G401 (cell line): ENCODE measurements at regions not wholly inside any gene's neighbourhood (a gene's known extent, or its start where the extent isn't known, plus 50 kb on each side); places are given as distances from the start of the nearest gene placed in this dataset.
"Not testable (repeated sequence)": the region's sequence is repeated elsewhere in the genome, so short reads cannot be mapped to it uniquely, and the experiment has no call there.

Experiments used
- DNase-seq: peaks from one replicate; pipeline ENCODE4 v3.0.0-alpha.2; 2015; ENCODE audit warnings: low spot score
- in situ Hi-C: cut with HindIII; loops from 2 replicates; pipeline ENCODE4 v1.10.0; 2016; ENCODE audit warnings: low sequenced_read_pairs, mixed read lengths

DNA sequence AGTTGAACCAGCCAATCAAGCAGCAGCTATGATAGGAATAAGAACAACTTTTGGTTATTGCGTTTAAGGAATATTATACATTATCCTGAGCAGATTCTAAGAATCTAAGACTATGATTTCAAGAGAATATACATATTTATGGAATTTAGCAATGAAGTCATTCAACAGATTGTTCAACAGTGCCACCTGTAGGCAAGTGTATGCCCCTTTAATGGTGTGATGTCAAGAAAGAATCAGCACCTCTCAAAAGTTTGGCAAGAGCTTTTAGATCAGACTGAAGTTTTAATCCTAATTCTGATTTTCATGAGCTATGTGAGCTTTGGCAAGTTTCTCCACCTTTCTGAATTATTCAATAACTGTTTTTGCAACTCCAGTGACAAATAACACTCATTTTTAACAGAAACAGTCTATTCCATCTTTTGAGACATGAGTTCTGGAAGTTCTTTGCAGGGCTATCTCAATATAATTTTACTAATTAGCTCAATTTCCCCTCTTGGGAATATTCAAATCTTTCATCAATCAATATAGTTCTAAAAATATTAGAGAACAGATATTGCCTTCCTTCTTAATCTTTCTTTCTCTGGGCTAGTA lies 474.3 kb upstream of the TOM1L1 start:
- in situ Hi-C loops, result no loop called here
- no peak for DNase-seq

- in situ Hi-C loops, result no loop called here
These were observed 464.7 kb upstream of the TOM1L1 start for GRCh38 chr17:54435966-54436365.

GRCh38 chr17:54439816-54440215 lies 460.8 kb upstream of the TOM1L1 start:
- no peak for DNase-seq
- in situ Hi-C loops, result no loop called here

More at GRCh38 chr17:54435966-54436365, 464.7 kb upstream of the TOM1L1 start:
- DNase-seq, result no peak

GRCh38 chr17:54451051-54451450 lies 449.6 kb upstream of the TOM1L1 start:
- DNase-seq, result no peak
- in situ Hi-C loops, result no loop called here

DNA sequence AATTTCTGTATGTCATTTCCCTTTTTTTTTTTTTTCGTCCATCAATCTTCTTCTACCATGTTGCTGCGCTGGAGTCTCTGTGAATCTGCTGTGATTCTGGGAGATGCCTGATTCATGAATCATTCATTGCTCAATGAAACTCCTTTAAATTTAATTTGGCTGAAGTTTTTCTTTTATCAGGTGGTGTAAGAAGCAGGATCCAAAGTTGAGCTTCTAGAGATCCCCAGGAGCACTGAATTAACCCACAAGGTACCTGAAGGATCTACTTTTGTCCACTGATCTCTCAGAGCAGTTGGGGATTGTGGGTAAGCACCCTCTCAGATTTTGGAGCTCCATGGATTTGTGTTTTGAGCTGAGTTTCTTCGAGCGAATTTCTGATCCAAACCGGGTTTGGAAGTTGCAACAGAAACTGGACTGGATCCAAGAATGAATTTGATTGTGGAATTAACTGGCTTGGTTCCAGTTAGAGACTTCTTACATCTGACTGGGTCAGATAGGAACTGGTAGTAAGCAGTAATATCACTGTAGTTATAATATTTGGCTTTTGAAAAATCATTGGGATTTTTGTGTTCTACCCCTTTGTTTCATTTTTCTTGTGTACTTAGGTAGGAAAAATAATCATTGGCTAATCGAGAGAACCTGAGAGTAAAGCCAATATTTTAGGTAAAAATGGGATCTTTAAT lies 447.8 kb upstream of the TOM1L1 start:
- DNase-seq, result no peak
- in situ Hi-C loops, result no loop called here

GRCh38 chr17:54455251-54455868 lies 445.3 kb upstream of the TOM1L1 start:
- DNase-seq, result no peak

GRCh38 chr17:54465443-54465842 lies 435.2 kb upstream of the TOM1L1 start:
- DNase-seq, in situ Hi-C loops: not testable (repeated sequence)

More at GRCh38 chr17:54455251-54455868, 445.3 kb upstream of the TOM1L1 start:
- in situ Hi-C loops, result no loop called here

DNA sequence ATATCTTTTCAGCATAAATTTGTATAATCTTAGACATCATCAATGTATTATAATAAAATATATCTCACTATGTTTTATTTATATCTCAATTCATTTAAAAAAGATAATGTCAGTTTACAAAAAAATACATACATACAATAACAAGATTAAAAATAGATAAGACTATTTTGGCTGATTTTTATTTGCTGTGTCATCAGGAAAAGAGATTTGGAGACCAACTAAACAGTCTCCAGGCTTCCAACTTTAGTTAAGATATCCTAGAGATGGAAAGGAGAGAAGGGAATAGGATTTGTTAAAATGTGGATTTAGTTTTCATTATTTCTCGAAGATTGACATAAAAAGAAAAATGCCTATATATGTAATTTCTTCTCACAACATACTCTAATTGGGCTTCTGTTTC lies 433.8 kb upstream of the TOM1L1 start:
- in situ Hi-C loops, result no loop called here
- no peak for DNase-seq

- in situ Hi-C loops, result no loop called here
- DNase-seq, result no peak
These were observed 417.8 kb upstream of the TOM1L1 start for GRCh38 chr17:54482843-54483242.

- in situ Hi-C loops, result no loop called here
- DNase-seq, result no peak
These were observed 407.0 kb upstream of the TOM1L1 start for GRCh38 chr17:54493691-54494090.

DNA sequence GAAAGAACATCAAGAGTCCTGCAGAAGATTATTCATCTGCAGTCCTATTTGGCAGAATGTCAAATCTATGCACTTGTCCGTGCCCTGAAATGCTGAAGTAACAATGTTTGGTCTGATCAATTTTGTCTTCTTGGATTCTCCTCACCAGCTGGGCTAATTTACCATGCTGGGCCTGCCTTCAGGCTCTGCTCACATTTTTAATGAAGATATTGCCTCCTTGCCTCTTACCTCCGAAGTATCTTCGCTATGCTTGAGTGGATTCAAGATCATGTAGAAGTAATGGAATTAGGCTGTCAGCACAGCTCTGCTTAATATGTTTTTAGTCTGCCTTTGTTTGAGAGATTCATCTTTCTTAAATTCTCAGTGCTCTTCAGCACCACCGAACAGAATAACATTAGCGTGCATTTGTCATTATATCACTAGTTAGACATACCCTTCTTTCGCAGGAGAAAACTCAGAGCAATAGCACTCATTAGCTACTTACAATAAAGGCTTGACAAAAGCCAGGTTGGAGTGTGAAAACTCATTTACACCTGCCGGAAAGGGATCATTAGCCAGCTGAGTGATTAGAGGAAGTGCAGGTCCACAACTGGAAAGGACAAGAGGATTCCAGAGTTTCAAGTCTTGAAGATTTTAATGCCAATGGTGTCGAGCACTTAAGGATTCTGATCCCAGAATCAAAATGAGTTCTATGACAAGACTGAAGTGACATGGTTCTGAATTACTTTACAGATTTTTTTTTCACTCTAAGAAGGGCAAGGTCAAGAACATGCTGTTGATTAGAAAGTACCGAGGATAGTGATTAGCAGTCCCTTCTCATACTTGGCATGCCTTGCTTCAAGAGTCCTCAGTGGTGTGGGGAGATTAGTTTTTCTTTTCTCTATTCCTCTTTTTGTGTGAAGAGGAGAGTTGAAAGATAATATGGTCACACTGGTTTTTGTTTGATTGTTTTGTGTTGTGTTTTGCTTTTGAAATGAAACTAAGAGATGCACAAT lies 405.6 kb upstream of the TOM1L1 start:
- in situ Hi-C loops, result no loop called here
- DNase-seq, result peak; percentile 1

DNA sequence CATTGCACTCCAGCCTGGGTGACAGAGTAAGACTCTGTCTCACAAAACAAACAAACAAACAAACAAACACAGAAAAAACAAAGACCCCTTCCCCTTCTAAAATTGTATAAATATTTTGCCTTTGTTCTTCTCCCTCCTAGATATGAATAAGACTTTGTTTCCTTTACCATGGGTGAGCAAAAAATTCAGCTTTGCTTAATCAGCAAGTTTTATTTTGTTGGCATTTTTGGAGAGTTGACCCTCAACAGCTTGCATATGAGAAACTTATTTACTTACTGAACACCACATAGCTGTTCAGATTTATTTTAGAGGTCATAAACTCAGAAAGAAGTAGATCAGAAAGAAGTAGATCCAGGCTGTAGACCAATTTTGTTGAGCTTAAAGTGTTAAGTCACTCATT lies 395.2 kb upstream of the TOM1L1 start:
- DNase-seq, result no peak
- in situ Hi-C loops, result no loop called here

- in situ Hi-C loops, result no loop called here
- no peak for DNase-seq
These were observed 381.9 kb upstream of the TOM1L1 start for GRCh38 chr17:54518706-54519105.

DNA sequence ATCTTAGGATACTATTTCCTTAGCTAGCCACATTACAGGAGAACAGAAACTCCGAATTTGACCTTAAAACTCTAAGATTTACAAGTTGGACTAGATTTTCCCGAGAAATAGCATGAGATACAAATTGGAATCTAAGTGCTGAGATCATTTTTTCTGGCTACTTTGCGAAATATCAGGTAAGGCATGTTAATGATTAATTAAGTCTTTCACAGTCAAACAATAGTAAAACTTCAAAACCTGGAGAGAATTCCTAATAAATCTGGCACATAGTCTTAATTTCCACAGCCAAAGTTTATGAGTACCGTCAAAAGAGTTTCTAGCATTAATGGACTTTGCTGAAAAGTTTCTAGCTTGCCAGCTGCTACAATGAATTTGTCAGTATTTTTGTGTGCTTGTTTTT lies 379.5 kb upstream of the TOM1L1 start:
- no peak for DNase-seq
- in situ Hi-C loops, result no loop called here

DNA sequence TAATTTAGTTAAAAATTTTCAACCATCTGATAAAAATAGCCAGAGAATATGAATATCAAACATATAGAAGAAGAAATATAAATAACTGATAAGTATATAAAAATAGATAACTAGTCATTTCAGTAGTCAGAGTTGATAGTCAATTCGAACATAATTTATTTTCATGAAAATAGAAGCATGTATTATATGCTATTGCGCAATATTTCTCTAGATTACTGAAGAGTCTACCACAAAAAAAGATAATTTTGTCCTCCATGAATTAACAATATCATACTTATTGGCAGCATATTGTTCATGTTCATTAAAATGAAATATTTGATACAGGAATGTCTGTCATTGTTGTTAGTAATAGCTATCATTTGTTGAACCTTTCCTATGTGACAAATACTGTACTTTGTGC lies 376.2 kb upstream of the TOM1L1 start:
- in situ Hi-C loops, result no loop called here
- no peak for DNase-seq

DNA sequence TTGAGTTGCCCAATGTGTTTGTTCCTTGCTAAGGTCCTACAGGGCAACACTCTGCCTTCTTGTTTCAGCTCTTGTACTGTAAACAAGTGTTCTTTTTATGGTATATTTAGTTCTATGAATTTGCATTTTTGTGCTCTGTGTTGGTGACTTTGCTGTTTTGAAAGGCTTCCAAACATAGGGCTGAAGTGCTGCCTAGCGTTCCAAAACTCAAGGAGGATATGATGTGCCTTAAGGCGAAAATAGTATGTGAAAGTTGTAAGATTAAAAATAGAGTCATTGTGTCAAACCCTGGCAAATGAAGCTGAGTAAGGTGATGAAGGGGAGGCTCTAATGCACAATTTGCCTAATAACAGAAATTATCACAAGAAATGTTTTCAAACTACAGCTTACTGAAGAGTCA lies 372.7 kb upstream of the TOM1L1 start:
- in situ Hi-C loops, result no loop called here
- DNase-seq, result no peak

DNA sequence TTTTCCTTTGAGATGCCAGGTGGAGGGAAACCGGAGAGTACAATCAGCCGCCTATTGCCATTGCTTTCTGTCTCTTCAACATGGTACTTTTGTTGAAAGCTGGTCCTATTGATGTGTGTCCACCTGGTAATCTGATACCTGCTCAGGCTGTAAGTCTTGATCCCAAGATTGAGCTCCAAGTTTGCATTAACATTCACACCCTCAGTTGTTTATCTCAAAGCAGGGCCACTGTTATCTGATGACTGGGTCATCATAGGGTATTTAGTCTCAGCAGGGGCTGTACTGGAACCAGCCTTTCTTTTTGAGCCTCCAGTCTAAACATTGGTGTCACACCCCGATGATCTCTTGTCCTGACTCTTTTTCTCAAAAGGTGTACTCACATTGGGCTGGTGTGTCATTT lies 370.3 kb upstream of the TOM1L1 start:
- in situ Hi-C loops, result no loop called here
- DNase-seq, result no peak

DNA sequence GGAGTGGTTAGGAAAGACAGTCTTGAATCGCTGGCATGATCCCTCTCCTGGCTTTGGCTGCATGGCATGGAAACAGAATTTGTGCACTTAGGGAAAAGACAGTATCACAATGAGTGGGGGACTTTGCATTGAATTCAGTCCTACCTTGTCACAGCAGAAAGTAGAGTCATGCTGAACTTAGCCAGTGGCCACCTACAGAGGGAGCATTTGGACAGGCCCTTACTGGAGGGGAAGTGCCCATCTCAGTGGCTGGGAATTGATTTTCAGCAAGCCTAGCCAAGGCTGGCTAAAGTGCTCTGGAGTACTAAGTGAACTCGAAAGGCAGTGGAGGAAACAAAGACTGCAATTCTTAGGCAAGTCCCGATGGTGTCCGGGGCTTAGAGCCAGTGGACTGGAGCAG lies 364.3 kb upstream of the TOM1L1 start:
- no peak for DNase-seq
- in situ Hi-C loops, result no loop called here

DNA sequence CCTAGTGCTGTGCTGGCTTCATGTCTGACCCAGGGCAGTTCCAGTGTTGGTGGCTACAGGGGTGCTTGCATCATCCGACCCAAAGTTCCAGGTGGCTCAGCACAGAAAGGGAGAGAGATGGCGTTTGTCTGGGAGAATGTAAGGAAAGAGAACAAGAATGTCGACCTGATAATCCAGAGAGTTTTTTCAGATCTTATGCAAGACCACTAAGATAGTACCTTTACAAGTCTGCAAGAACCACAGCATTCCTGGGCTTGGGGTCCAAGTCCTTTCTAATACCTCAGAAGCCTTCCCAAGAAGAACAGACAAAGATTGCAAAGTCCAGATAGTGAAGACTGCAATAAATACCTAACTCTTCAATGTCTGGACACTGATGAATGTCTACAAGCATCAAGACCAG lies 363.0 kb upstream of the TOM1L1 start:
- in situ Hi-C loops, result no loop called here
- DNase-seq, result no peak

DNA sequence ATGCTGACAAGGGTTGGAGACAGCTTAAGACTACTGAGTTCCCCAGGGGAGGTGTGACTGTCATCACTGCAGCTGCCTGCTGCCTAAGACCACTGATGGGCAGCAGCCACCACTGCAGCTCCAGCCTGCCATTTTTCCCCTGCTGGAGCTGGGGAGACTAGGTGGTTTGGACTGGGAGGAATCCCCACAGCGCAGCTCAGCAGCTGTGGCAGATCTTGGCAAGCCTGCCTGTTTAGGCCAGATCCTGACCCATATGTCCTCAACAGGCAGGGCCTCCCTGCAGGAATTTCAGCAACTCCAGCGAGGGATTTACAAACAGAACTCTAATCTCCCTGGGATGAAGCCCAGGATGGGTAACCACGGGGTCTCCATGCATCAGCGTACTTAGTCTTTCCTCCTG lies 356.4 kb upstream of the TOM1L1 start:
- in situ Hi-C loops, result no loop called here
- DNase-seq, result no peak
